CD4-positive, alpha-beta T cell treated with Interleukin-17A for 4 hours (primary cell): ENCODE measurements at regions not wholly inside any gene's neighbourhood (a gene's known extent, or its start where the extent isn't known, plus 50 kb on each side); places are given as distances from the start of the nearest gene placed in this dataset.

Experiments used
- DNase-seq: peaks from one replicate; pipeline ENCODE4 v3.0.0-alpha.2; 2020; ENCODE audit warnings: mixed read lengths

DNA sequence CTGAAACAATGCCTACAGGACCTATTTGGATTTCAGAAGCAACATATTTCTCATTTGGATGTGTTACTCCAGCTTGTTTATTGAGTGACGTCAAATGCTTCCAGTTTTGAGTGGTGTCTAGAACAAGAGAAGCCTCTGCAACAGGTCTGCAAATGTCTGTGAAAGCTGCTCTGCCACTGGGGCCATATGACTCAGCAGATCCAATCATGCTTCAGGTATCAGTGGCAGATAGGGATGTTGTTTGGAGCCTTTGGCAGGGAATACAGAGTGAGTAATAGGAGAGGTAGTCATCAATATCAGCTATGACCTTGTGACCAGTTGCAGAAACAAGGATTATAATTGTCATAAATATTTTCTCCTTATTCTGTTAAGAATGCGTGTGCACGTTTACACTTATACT is 141.1 kb upstream of the ZXDA start:
- no peak for DNase-seq

GRCh38 chrX:58044130-58044529 is 133.9 kb upstream of the ZXDA start:
- no peak for DNase-seq

- DNase-seq: peak; percentile 55
Measured at GRCh38 chrX:58025979-58026378, 115.7 kb upstream of the ZXDA start.

GRCh38 chrX:57985951-57986350 is 75.7 kb upstream of the ZXDA start:
- DNase-seq: no peak

DNA sequence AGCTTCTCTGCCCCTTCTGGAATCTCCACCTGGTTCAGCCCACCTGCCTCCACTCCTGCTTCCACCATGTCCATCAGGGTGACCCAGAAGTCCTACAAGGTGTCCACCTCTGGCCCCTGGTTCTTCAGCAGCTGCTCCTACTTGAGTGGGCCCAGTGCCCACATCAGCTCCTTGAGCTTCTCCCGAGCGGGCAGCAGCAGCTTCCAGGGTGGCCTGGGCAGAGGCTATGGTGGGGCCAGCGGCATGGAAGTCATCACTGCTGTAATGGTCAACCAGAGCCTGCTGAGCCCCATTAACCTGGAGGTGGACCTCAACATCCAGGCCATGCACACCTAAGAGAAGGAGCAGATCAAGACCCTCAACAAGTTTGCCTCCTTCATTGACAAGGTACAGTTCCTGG is 74.4 kb upstream of the ZXDA start:
- no peak for DNase-seq

DNA sequence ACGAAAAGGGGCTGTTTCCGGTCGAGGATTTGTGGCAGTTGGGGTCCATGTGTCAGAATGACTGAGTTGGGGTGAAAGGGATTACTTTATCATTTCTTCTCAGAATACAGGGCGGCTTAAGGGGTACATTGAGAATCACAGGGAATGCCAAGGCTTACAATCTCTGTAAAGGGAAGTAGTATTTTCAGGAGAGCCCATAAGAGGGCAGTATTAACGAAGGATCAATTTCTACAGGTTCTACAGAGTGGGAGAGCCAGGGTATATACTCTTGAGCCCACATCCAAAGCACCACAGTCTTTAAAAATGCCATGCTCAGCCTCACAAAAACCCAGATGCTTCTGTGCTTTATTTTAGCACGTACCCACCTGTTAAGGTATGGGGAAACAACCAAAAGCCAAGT is 67.7 kb upstream of the ZXDA start:
- no peak for DNase-seq

DNA sequence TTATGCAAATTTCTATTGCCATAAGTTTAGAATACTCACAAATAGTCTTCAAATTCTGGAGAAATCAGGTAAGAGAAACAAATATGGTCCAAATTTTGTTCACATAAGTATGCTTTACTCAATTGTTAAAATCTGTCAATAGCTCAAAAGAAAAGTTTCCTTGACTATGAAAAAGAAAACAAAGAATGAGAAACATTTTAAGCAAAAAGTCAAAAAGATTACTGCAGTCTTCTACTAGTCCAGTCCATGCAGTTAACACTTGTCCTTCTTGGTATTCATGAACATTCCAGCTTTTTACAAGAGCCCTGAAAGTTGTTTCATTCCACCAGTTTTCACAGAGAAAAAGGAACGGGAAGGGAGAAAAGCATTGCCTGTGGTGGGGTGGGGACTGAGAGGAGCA is 54.7 kb upstream of the ZXDA start:
- no peak for DNase-seq
